Smooth muscle cell (in vitro differentiated cells): ENCODE measurements at regions not wholly inside any gene's neighbourhood (a gene's known extent, or its start where the extent isn't known, plus 50 kb on each side); places are given as distances from the start of the nearest gene placed in this dataset.

Experiments
- DNase-seq: peaks from one replicate; lab custom pipeline; 2025; ENCODE audit not compliant: unreplicated experiment; lab: John Stamatoyannopoulos, UW
- H2AFZ ChIP-seq: fragments of 200-600 bp; sonication (generic); 2 replicates; pipeline ENCODE4 v1.6.0; 2016; ENCODE audit warnings: antibody characterized with exemption, low read depth, mild to moderate bottlenecking
- H3F3A ChIP-seq: fragments of 200-600 bp; sonication (generic); 2 replicates; pipeline ENCODE4 v1.6.0; 2017; ENCODE audit warnings: antibody characterized with exemption, low read depth
- H3K27ac ChIP-seq: fragments of 200-600 bp; sonication (generic); 2 replicates; pipeline ENCODE4 v1.5.1; 2016; ENCODE audit warnings: low read depth, mild to moderate bottlenecking
- H3K27me3 ChIP-seq: fragments of 200-600 bp; sonication (generic); 2 replicates; pipeline ENCODE4 v1.6.1; 2016; ENCODE audit warnings: low read depth, mild to moderate bottlenecking
- H3K36me3 ChIP-seq: fragments of 200-600 bp; sonication (generic); 2 replicates; pipeline ENCODE4 v1.5.1; 2016; ENCODE audit warnings: low read depth
- H3K4me1 ChIP-seq: fragments of 200-600 bp; sonication (generic); 2 replicates; pipeline ENCODE4 v1.5.1; 2016; ENCODE audit warnings: low read depth
- H3K4me2 ChIP-seq: fragments of 200-600 bp; sonication (generic); 2 replicates; pipeline ENCODE4 v1.6.0; 2016; ENCODE audit warnings: mild to moderate bottlenecking
- H3K4me3 ChIP-seq: fragments of 200-600 bp; sonication (generic); 2 replicates; pipeline ENCODE4 v1.5.1; 2016; ENCODE audit warnings: mild to moderate bottlenecking
- H3K79me2 ChIP-seq: fragments of 200-600 bp; sonication (generic); 2 replicates; pipeline ENCODE4 v1.6.0; 2016; ENCODE audit warnings: low read depth, mild to moderate bottlenecking
- H3K9ac ChIP-seq: fragments of 200-600 bp; sonication (generic); 2 replicates; pipeline ENCODE4 v1.6.0; 2016; ENCODE audit warnings: low read depth
- H3K9me3 ChIP-seq: fragments of 200-600 bp; sonication (generic); replicated peaks from 2 replicates; pipeline ENCODE4 v1.5.1; 2016; ENCODE audit warnings: low read depth
- H4K20me1 ChIP-seq: fragments of 200-600 bp; sonication (generic); 2 replicates; pipeline ENCODE4 v1.6.0; 2016; ENCODE audit warnings: low read depth
- CTCF ChIP-seq: fragments of 200-600 bp; sonication (generic); IDR thresholded peaks from 2 replicates; pipeline ENCODE4 v1.5.1; 2017; ENCODE audit warnings: borderline replicate concordance, mild to moderate bottlenecking, antibody characterized with exemption; ENCODE audit not compliant: insufficient read depth, poor library complexity, severe bottlenecking
- WGBS: methylation state at CpG from one replicate; pipeline ENCODE4 v1.1.7; 2016; ENCODE audit warnings: low lambda C conversion rate; 5-methylcytosine and 5-hydroxymethylcytosine counted together

DNA sequence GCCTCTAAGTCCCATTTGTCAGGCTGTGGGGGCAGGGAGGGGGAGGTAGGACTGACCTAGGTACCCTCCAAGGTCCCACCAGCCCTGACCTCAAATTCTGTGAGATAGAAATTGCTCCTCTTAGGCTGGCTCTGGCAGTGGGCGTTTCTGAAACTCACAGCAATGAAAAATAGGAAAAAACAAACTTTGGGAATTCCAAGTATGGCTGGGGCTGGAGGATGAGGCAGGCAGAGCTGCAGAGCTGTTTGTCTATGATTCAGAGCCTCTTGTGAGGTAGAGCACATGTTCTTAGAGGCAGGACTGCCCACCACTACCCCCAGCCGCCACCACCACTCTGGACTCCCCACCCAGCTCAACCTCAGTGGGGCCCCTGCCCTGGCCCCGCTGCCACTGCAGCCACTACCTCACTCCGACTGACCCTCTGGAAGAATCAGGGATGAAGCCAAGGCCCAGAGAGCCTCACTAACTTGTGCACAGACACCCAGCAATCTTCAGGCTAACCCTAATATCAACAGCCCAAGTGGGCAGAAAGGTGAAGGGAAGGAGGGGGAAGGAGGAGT lies 98.2 kb downstream of the PJA1 start:
- Histone ChIP-seq H3K4me3 (no peak overlapping the region), H4K20me1 (no peaks in the 10 kb centered on the region), H3K4me1 (no peaks in the 10 kb centered on the region), H3F3A (no peaks in the 10 kb centered on the region), H3K36me3 (no peaks in the 10 kb centered on the region), H3K79me2 (no peaks in the 10 kb centered on the region), H3K9me3 (no peaks in the 10 kb centered on the region), H3K9ac (no peak overlapping the region), H3K27me3 (no peaks in the 10 kb centered on the region), H3K27ac (peak overlapping the region; percentile 54), H2AFZ (no peak overlapping the region), H3K4me2 (no peak overlapping the region)
- no peak for DNase-seq
- no peak for TF ChIP-seq CTCF
- 46% methylated on average over 4 of the region's 4 CpGs for WGBS

DNA sequence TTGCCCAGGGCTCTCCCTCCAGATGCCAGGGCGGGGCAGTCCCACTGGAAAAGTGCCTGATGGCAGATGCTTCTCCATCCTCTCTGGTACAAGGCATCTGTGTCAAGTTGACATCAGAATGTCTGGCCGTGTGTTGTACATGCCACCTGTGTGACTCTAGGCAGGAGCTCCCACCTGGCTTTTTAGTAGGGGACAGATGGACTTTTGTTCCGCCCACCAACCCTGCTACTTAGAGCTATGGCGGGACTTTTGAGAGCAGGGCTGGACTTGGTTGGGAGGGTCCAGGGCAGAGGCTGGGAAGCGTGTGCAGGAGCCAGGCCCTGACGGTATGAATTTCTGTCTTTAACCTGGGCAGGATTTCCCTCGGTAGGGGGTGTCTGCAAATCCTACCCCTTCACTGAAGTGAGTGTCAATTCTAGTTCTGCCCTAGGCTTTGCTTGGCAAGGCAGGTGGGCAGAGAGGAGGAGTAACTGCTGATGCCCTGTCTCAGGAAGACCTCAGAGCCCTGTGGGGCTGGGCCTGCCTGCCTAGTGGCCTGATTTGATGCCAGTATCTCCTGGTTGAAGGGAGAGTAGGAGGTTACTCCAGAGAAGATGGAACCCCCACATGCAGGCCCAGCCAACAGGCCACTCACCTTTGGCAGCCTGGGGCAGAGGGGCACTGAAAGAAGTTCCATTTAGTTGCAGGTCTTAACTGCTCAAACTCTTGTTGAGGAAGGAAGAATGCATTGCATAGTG lies 99.1 kb downstream of the PJA1 start:
- H3F3A ChIP-seq: no peaks in the 10 kb centered on the region
- H4K20me1 ChIP-seq: no peaks in the 10 kb centered on the region
- TF ChIP-seq CTCF: no peak
- H3K36me3 ChIP-seq: no peaks in the 10 kb centered on the region
- no peak overlapping the region for H3K4me3 ChIP-seq
- H3K4me1 ChIP-seq: no peaks in the 10 kb centered on the region
- peak overlapping the region; percentile 22 for H3K4me2 ChIP-seq
- no peaks in the 10 kb centered on the region for H3K27me3 ChIP-seq
- H3K27ac ChIP-seq: peak overlapping the region; percentile 38
- whole genome bisulfite sequencing: 82% methylated on average over 7 of the region's 7 CpGs
- no peak overlapping the region for H3K9ac ChIP-seq
- H3K79me2 ChIP-seq: no peaks in the 10 kb centered on the region
- H2AFZ ChIP-seq: no peak overlapping the region
- no peak for DNase-seq
- H3K9me3 ChIP-seq: no peaks in the 10 kb centered on the region

DNA sequence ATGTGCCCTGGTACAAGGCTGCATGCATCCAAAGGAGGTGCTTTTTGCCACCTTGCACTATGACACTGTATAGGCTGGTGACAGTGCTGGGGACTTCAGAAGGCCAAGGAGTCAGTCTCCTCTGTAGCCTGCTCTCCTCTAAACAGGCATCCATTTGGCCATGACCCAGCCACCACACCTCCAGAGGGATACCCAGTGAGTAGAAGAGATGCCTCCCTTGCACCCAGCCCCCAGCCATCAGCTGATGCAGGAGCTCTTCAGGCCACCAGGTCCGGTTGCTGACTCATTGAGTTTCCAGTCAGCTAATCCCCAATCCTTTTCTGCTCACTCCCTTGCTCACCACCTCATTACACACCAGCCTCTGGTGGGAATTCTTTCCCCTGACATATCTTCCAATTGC lies 99.8 kb downstream of the PJA1 start:
- WGBS: 31% methylated on average over 1 of the region's 1 CpG
- no peaks in the 10 kb centered on the region for H3K79me2 ChIP-seq
- no peak for TF ChIP-seq CTCF
- no peaks in the 10 kb centered on the region for H4K20me1 ChIP-seq
- no peak overlapping the region for H3K9ac ChIP-seq
- H3K4me3 ChIP-seq: no peak overlapping the region
- H3K4me1 ChIP-seq: no peaks in the 10 kb centered on the region
- no peak for DNase-seq
- H3K4me2 ChIP-seq: no peak overlapping the region
- H3K27me3 ChIP-seq: no peaks in the 10 kb centered on the region
- H3K9me3 ChIP-seq: no peaks in the 10 kb centered on the region
- no peak overlapping the region for H2AFZ ChIP-seq
- no peaks in the 10 kb centered on the region for H3K36me3 ChIP-seq
- no peak overlapping the region for H3K27ac ChIP-seq
- no peaks in the 10 kb centered on the region for H3F3A ChIP-seq

GRCh38 chrX:69063486-69063885 lies 101.8 kb downstream of the PJA1 start:
- peaks cover 4% of the 10 kb centered on the region for H3K4me1 ChIP-seq
- no peaks in the 10 kb centered on the region for H3K36me3 ChIP-seq
- WGBS: 61% methylated on average over 4 of the region's 4 CpGs
- no peaks in the 10 kb centered on the region for H3K27me3 ChIP-seq
- no peak for DNase-seq
- no peaks in the 10 kb centered on the region for H4K20me1 ChIP-seq
- H3K79me2 ChIP-seq: no peaks in the 10 kb centered on the region
- no peak overlapping the region for H3K4me2 ChIP-seq
- H3K27ac ChIP-seq: no peak overlapping the region
- no peaks in the 10 kb centered on the region for H3K9me3 ChIP-seq
- H3K9ac ChIP-seq: no peak overlapping the region
- H3F3A ChIP-seq: no peaks in the 10 kb centered on the region
- no peak overlapping the region for H3K4me3 ChIP-seq
- H2AFZ ChIP-seq: no peak overlapping the region
- no peak for TF ChIP-seq CTCF
